ENCODE measurements at regions not wholly inside any gene's neighbourhood (a gene's known extent, or its start where the extent isn't known, plus 50 kb on each side); places are given as distances from the start of the nearest gene placed in this dataset.
A peak's percentile ranks its signal among the peaks of the same experiment; 100 is the strongest.

DNA sequence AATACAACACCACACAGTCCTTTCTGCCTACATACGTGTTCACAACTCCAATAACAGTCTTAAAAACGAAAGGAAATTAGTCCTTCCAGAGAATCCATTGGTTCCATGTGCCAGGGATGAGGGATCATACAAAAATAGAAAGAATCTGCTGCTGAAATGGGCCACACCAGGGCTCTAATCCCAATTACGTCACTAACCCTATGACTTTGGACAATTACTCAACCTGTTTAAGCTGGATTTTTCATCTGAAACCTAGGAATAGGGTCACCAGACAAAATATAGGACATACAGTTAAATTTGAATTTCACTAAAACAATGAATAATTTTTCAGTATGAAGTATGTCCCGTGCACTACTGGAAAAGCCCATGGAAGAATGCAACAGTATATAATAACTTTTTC lies 264.7 kb downstream of the YTHDC2 start:
- Histone ChIP-seq H3F3A (ENCODE audit: low read depth) (no peaks in the 10 kb centered on the region), H2AFZ (replicated peaks) (no peak overlapping the region), H3K9me3 (ENCODE audit: low read depth) (no peaks in the 10 kb centered on the region), H3K4me3 (no peak overlapping the region), H3K79me2 (ENCODE audit: low read depth) (no peaks in the 10 kb centered on the region), H3K27me3 (no peaks in the 10 kb centered on the region), H3K4me1 (no peaks in the 10 kb centered on the region), H3K27ac (no peak overlapping the region), H3K9ac (no peak overlapping the region), H3K4me2 (no peak overlapping the region), H3K36me3 (no peaks in the 10 kb centered on the region), H4K20me1 (ENCODE audit: low read depth) (no peaks in the 10 kb centered on the region)
- TF ChIP-seq EZH2 (IDR thresholded peaks at IDR 0.05) (no peak), EZH2phosphoT487 (IDR thresholded peaks at IDR 0.05) (no peak)
- TF ChIP-seq, protein P1, sequence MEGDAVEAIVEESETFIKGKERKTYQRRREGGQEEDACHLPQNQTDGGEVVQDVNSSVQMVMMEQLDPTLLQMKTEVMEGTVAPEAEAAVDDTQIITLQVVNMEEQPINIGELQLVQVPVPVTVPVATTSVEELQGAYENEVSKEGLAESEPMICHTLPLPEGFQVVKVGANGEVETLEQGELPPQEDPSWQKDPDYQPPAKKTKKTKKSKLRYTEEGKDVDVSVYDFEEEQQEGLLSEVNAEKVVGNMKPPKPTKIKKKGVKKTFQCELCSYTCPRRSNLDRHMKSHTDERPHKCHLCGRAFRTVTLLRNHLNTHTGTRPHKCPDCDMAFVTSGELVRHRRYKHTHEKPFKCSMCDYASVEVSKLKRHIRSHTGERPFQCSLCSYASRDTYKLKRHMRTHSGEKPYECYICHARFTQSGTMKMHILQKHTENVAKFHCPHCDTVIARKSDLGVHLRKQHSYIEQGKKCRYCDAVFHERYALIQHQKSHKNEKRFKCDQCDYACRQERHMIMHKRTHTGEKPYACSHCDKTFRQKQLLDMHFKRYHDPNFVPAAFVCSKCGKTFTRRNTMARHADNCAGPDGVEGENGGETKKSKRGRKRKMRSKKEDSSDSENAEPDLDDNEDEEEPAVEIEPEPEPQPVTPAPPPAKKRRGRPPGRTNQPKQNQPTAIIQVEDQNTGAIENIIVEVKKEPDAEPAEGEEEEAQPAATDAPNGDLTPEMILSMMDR (IDR thresholded peaks at IDR 0.05), result no peak
- Mint-ChIP-seq H3K27me3 (ENCODE audit: insufficient read depth, low read depth) (no peaks in the 10 kb centered on the region), H3K27ac (no peak overlapping the region), H3K9me3 (no peaks in the 10 kb centered on the region), H3K36me3 (no peaks in the 10 kb centered on the region), H3K4me3 (no peak overlapping the region), H3K4me1 (no peaks in the 10 kb centered on the region)
- no peak for DNase-seq (ENCODE audit: low spot score)

DNA sequence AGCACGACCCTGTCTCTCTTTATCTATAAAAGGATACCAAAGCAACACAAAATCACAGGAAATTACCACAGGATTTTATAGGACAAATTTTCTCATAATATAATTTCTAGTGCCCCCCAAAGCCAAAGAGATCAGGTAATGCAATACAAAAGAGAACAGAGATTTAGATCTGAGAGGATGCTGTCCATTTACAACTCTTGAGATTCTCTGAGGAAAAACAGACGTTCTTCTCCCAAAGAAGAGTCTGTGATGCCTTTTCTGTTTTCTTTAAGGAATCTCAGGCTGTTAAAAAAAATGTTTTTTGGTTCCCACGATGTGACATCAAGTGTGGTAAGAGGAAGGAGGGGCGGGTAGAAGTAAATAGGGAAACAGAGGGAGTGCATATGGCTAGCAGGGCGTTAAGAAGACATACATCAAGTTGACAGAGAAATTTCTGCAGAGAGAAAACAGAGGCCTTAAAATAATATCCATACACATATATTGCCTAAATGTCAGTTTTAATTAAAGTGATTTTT lies 274.7 kb downstream of the YTHDC2 start:
- Mint-ChIP-seq H3K36me3 (peaks cover 3% of the 10 kb centered on the region), H3K27me3 (ENCODE audit: insufficient read depth, low read depth) (no peaks in the 10 kb centered on the region), H3K9me3 (peaks cover 12% of the 10 kb centered on the region), H3K27ac (no peak overlapping the region), H3K4me3 (no peak overlapping the region), H3K4me1 (peaks cover 2% of the 10 kb centered on the region)
- TF ChIP-seq, protein P1 (IDR thresholded peaks at IDR 0.05), result no peak
- TF ChIP-seq EZH2 (IDR thresholded peaks at IDR 0.05) (no peak), EZH2phosphoT487 (IDR thresholded peaks at IDR 0.05) (no peak)
- no peak overlapping the region for H3K27ac ChIP-seq
- no peaks in the 10 kb centered on the region for H3K27me3 ChIP-seq
- no peaks in the 10 kb centered on the region for H3K36me3 ChIP-seq
- no peak overlapping the region for H3K4me3 ChIP-seq
- H3K9ac ChIP-seq, result no peak overlapping the region
- no peak overlapping the region for H3K4me2 ChIP-seq
- no peaks in the 10 kb centered on the region for H3K79me2 ChIP-seq (ENCODE audit: low read depth)
- H3F3A ChIP-seq (ENCODE audit: low read depth), result no peaks in the 10 kb centered on the region
- DNase-seq (ENCODE audit: low spot score), result no peak
- H2AFZ ChIP-seq (replicated peaks), result peak overlapping the region; percentile 73
- no peaks in the 10 kb centered on the region for H3K9me3 ChIP-seq (ENCODE audit: low read depth)
- no peaks in the 10 kb centered on the region for H3K4me1 ChIP-seq
- H4K20me1 ChIP-seq (ENCODE audit: low read depth), result no peaks in the 10 kb centered on the region

DNA sequence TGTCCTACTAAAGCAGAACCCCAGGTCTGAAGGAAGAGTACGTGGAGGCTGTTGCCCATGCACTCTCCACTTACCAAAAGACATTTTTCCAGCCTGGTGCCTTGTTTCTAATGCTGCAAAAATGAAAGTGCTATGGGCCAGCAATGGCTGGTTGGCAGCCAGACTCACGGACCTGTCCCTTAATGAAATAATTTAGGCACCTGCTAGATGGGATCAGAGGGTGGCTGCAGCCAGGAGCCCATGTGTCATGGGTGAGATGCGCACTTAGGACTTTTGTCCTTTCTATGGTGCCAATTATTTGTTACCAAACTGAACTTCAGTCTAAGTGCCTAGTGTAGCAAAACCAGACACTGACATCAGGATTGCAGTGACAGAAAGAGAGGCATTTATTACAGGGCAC lies 276.3 kb downstream of the YTHDC2 start:
- no peak overlapping the region for H3K4me3 ChIP-seq
- H3K4me3 Mint-ChIP-seq, result no peak overlapping the region
- H3K9ac ChIP-seq, result no peak overlapping the region
- H3K9me3 Mint-ChIP-seq, result peaks cover 12% of the 10 kb centered on the region
- H4K20me1 ChIP-seq (ENCODE audit: low read depth), result no peaks in the 10 kb centered on the region
- no peaks in the 10 kb centered on the region for H3K4me1 ChIP-seq
- no peaks in the 10 kb centered on the region for H3K27me3 ChIP-seq
- H2AFZ ChIP-seq (replicated peaks), result no peak overlapping the region
- peaks cover 3% of the 10 kb centered on the region for H3K27me3 Mint-ChIP-seq (ENCODE audit: insufficient read depth, low read depth)
- H3K36me3 Mint-ChIP-seq, result peaks cover 3% of the 10 kb centered on the region
- no peak overlapping the region for H3K4me2 ChIP-seq
- no peak overlapping the region for H3K27ac Mint-ChIP-seq
- H3K4me1 Mint-ChIP-seq, result peaks cover 2% of the 10 kb centered on the region
- DNase-seq (ENCODE audit: low spot score), result no peak
- H3K79me2 ChIP-seq (ENCODE audit: low read depth), result no peaks in the 10 kb centered on the region
- TF ChIP-seq, protein P1 (IDR thresholded peaks at IDR 0.05), result no peak
- TF ChIP-seq EZH2phosphoT487 (IDR thresholded peaks at IDR 0.05), result no peak
- TF ChIP-seq EZH2 (IDR thresholded peaks at IDR 0.05), result no peak
- no peaks in the 10 kb centered on the region for H3K9me3 ChIP-seq (ENCODE audit: low read depth)
- no peaks in the 10 kb centered on the region for H3F3A ChIP-seq (ENCODE audit: low read depth)
- H3K27ac ChIP-seq, result no peak overlapping the region
- H3K36me3 ChIP-seq, result no peaks in the 10 kb centered on the region
